KMS-11 (cell line): ENCODE measurements at regions not wholly inside any gene's neighbourhood (a gene's known extent, or its start where the extent isn't known, plus 50 kb on each side); places are given as distances from the start of the nearest gene placed in this dataset.

Experiments used
- H2AFZ ChIP-seq: fragments of 200-600 bp; sonication (generic); 2 replicates; pipeline ENCODE4 v1.6.1; 2016; ENCODE audit warnings: antibody characterized with exemption, mixed run types, low read depth
- H3K27ac ChIP-seq: fragments of 200-600 bp; sonication (generic); 2 replicates; pipeline ENCODE4 v1.6.1; 2016; ENCODE audit warnings: mild to moderate bottlenecking, mixed run types
- H3K27me3 ChIP-seq: fragments of 200-600 bp; sonication (generic); 2 replicates; pipeline ENCODE4 v1.6.1; 2017; ENCODE audit warnings: mild to moderate bottlenecking, low read depth, mixed run types, moderate library complexity; ENCODE audit not compliant: insufficient read depth
- H3K36me3 ChIP-seq: fragments of 200-600 bp; sonication (generic); 2 replicates; pipeline ENCODE4 v1.6.1; 2017; ENCODE audit warnings: mild to moderate bottlenecking, mixed run types; ENCODE audit not compliant: insufficient read depth
- H3K4me1 ChIP-seq: fragments of 200-600 bp; sonication (generic); 2 replicates; pipeline ENCODE4 v1.6.1; 2016; ENCODE audit warnings: mild to moderate bottlenecking, low read depth, mixed run types; ENCODE audit not compliant: poor library complexity, severe bottlenecking
- H3K4me2 ChIP-seq: fragments of 200-600 bp; sonication (generic); 2 replicates; pipeline ENCODE4 v1.7.0; 2016; ENCODE audit warnings: mild to moderate bottlenecking, mixed run types
- H3K4me3 ChIP-seq: fragments of 200-600 bp; sonication (generic); IDR thresholded peaks from 2 replicates; pipeline ENCODE4 v1.6.1; 2017; ENCODE audit warnings: low read depth, low read length, mixed read lengths; ENCODE audit not compliant: insufficient read depth
- H3K79me2 ChIP-seq: fragments of 200-600 bp; sonication (generic); 2 replicates; pipeline ENCODE4 v1.6.1; 2016; ENCODE audit warnings: low read depth, mixed run types; ENCODE audit not compliant: insufficient read depth
- H3K9ac ChIP-seq: fragments of 200-600 bp; sonication (generic); 2 replicates; pipeline ENCODE4 v1.6.1; 2016; ENCODE audit warnings: mild to moderate bottlenecking, mixed run types
- H4K20me1 ChIP-seq: fragments of 200-600 bp; sonication (generic); 2 replicates; pipeline ENCODE4 v1.6.1; 2016; ENCODE audit warnings: mild to moderate bottlenecking, mixed run types; ENCODE audit not compliant: insufficient read depth
- TF ChIP-seq, protein P1 (sequence below): fragments of 200-600 bp; sonication (generic); conservative IDR thresholded peaks from 2 replicates; pipeline ENCODE4 v1.6.1; 2017; ENCODE audit warnings: low read depth, mild to moderate bottlenecking, antibody characterized with exemption, low read length, moderate library complexity, mixed read lengths

DNA sequence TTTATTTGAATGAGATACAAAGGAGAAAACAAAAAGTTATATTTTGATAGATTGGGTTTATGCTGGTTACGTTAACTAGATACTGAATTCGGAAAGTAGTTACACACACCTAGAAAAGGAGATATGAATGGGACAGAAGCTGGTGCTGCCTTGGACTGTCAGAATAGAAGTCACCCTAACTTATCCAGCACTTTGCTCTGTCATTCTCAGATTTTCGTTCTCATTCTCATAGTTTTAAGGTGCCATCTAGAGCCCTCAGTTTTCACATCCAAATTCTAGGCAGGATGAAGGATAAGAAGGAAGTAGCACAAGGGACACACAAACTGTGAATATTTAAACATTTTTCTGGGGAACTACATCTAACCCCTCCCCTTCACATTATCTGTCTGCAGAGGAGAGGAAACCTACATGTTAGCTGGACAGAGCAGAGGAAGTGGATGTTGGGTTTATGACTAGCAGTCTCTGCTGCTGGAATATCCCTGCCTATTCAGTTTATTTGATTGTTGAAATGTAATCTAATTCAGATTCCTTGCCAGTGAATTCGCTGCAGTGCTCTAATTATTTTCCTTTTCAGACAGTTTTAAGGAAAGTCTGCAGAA is 521.9 kb downstream of the FAT4 start:
- no peak overlapping the region for H2AFZ ChIP-seq
- H3K79me2 ChIP-seq, result no peaks in the 10 kb centered on the region
- TF ChIP-seq, protein P1, sequence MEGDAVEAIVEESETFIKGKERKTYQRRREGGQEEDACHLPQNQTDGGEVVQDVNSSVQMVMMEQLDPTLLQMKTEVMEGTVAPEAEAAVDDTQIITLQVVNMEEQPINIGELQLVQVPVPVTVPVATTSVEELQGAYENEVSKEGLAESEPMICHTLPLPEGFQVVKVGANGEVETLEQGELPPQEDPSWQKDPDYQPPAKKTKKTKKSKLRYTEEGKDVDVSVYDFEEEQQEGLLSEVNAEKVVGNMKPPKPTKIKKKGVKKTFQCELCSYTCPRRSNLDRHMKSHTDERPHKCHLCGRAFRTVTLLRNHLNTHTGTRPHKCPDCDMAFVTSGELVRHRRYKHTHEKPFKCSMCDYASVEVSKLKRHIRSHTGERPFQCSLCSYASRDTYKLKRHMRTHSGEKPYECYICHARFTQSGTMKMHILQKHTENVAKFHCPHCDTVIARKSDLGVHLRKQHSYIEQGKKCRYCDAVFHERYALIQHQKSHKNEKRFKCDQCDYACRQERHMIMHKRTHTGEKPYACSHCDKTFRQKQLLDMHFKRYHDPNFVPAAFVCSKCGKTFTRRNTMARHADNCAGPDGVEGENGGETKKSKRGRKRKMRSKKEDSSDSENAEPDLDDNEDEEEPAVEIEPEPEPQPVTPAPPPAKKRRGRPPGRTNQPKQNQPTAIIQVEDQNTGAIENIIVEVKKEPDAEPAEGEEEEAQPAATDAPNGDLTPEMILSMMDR, result no peak
- H3K27ac ChIP-seq, result no peak overlapping the region
- H3K4me2 ChIP-seq, result no peak overlapping the region
- H3K27me3 ChIP-seq, result no peaks in the 10 kb centered on the region
- no peaks in the 10 kb centered on the region for H3K4me1 ChIP-seq
- H4K20me1 ChIP-seq, result no peaks in the 10 kb centered on the region
- H3K36me3 ChIP-seq, result no peaks in the 10 kb centered on the region
- no peak overlapping the region for H3K4me3 ChIP-seq
- H3K9ac ChIP-seq, result no peak overlapping the region

DNA sequence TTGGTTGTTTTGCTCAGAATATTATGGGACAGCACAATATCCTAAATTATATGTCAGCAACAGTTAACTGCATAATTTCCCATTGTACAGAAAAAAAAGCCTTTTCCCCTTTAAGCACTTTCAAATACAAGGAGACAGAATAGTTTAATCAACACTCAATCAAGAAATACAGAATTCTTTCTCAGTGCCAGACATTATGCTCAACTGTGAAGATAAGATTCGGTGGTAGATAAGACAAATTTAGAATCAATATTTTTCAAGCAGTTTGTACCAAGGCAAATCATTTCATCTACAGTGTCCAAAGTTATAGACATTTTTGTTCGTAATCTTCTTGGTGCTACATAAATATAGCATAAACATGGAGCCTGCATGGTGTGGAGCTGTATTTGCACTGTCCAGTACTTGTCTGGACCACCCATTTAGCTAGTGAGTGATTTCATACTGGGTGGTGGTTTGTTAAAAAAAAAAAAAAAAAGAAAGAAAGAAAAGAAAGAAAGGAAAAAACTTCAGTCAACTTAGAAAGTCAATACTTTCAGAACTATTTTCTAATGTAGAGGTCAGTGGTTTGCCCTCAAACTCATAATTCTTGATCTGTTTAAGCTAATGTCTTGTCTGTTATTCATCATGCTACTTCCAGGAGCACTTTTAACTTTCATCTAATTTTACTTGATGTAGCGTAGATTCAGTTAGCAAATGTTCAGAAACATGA is 522.9 kb downstream of the FAT4 start:
- no peak overlapping the region for H3K9ac ChIP-seq
- H3K4me2 ChIP-seq, result no peak overlapping the region
- no peak overlapping the region for H3K4me3 ChIP-seq
- no peaks in the 10 kb centered on the region for H4K20me1 ChIP-seq
- H3K36me3 ChIP-seq, result no peaks in the 10 kb centered on the region
- no peaks in the 10 kb centered on the region for H3K79me2 ChIP-seq
- TF ChIP-seq, protein P1, result no peak
- no peak overlapping the region for H2AFZ ChIP-seq
- H3K4me1 ChIP-seq, result no peaks in the 10 kb centered on the region
- H3K27ac ChIP-seq, result no peak overlapping the region
- H3K27me3 ChIP-seq, result no peaks in the 10 kb centered on the region

DNA sequence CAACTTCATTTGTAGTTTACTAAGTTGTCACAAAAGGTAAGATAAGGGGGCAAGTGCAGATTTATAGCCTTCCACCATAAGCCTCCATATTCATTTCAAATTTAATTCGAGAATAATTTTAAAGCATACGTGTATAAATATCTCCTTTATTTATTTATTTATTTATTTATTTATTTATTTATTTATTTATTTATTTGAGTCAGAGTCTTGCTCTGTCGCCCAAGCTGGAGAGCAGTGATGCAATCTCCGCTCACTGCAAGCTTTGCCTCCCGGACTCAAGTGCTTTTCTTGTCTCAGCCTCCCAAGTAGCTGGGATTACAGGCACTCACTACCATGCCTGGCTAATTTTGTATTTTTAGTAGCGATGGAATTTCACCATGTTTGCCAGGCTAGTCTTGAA is 523.4 kb downstream of the FAT4 start:
- H3K4me1 ChIP-seq, result no peaks in the 10 kb centered on the region
- no peaks in the 10 kb centered on the region for H3K79me2 ChIP-seq
- no peak overlapping the region for H3K27ac ChIP-seq
- no peak overlapping the region for H3K4me2 ChIP-seq
- no peak overlapping the region for H3K9ac ChIP-seq
- H2AFZ ChIP-seq, result no peak overlapping the region
- no peak overlapping the region for H3K4me3 ChIP-seq
- TF ChIP-seq, protein P1, result no peak
- H4K20me1 ChIP-seq, result no peaks in the 10 kb centered on the region
- no peaks in the 10 kb centered on the region for H3K36me3 ChIP-seq
- no peaks in the 10 kb centered on the region for H3K27me3 ChIP-seq

DNA sequence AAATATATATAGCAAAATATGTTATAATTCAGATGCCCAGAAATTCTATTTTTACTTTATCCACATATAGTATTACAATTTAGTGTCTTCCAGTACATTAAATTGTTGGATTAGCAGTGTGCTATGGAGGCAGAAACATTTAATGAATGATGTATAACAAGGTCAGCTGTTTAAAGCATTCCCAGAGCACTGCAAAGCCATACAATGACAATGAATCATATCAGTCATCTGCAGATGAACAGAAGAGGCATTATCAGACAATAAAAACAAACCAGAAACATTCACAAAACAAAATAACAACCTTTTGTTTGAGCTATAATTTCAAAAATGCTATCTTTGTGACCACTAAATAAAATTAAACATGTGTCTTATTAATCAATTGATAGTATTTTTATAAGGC is 524.2 kb downstream of the FAT4 start:
- no peaks in the 10 kb centered on the region for H3K4me1 ChIP-seq
- H3K27me3 ChIP-seq, result no peaks in the 10 kb centered on the region
- no peaks in the 10 kb centered on the region for H3K79me2 ChIP-seq
- no peak overlapping the region for H2AFZ ChIP-seq
- no peak overlapping the region for H3K27ac ChIP-seq
- no peaks in the 10 kb centered on the region for H3K36me3 ChIP-seq
- no peaks in the 10 kb centered on the region for H4K20me1 ChIP-seq
- TF ChIP-seq, protein P1, result no peak
- no peak overlapping the region for H3K9ac ChIP-seq
- no peak overlapping the region for H3K4me2 ChIP-seq
- no peak overlapping the region for H3K4me3 ChIP-seq
